GM23338 (cell line): ENCODE measurements at regions not wholly inside any gene's neighbourhood (a gene's known extent, or its start where the extent isn't known, plus 50 kb on each side); places are given as distances from the start of the nearest gene placed in this dataset.
"Not testable (repeated sequence)": the region's sequence is repeated elsewhere in the genome, so short reads cannot be mapped to it uniquely, and the experiment has no call there.

ENCODE experiments used
- CTCF ChIP-seq, 2 experiments: fragments of 200-600 bp in 1 of 2; sonication (generic) in 1 of 2; conservative IDR thresholded peaks; 2 replicates each; pipeline versions ENCODE4 v1.5.1 to v1.6.1; 2016 to 2017; ENCODE audit warnings: antibody characterized with exemption in 2 of 2, low read depth in 2 of 2, mild to moderate bottlenecking in 2 of 2, moderate library complexity in 1 of 2
- EZH2 ChIP-seq: fragments of 200-600 bp; sonication (generic); IDR thresholded peaks from one replicate; pipeline ENCODE4 v1.8.0; 2017; ENCODE audit warnings: antibody characterized with exemption, mild to moderate bottlenecking, low read depth; ENCODE audit not compliant: unreplicated experiment
- EZH2phosphoT487 ChIP-seq: fragments of 200-600 bp; sonication (generic); IDR thresholded peaks from one replicate; pipeline ENCODE4 v1.8.1; 2018; ENCODE audit warnings: antibody characterized with exemption; ENCODE audit not compliant: unreplicated experiment
- JUNB ChIP-seq: IDR thresholded peaks from one replicate; pipeline ENCODE4 v1.6.1; 2016; ENCODE audit warnings: antibody characterized with exemption; ENCODE audit not compliant: unreplicated experiment
- POLR2AphosphoS5 ChIP-seq: IDR thresholded peaks from 2 replicates; pipeline ENCODE4 v1.6.1; 2016; ENCODE audit warnings: antibody characterized with exemption, low read depth
- REST ChIP-seq: IDR thresholded peaks from one replicate; pipeline ENCODE4 v1.6.1; 2018; ENCODE audit warnings: antibody characterized with exemption; ENCODE audit not compliant: unreplicated experiment

GRCh38 chr16:48668184-48668583 lies 58.2 kb upstream of the N4BP1 start:
- TF ChIP-seq CTCF (conservative IDR thresholded peaks at IDR 0.05; ENCODE audit: low read depth in 2 of 2); POLR2AphosphoS5; EZH2phosphoT487; JUNB; EZH2; REST: not testable (repeated sequence)
